Embryonic facial prominence (tissue), 1 donor: ENCODE measurements at regions not wholly inside any gene's neighbourhood (a gene's known extent, or its start where the extent isn't known, plus 50 kb on each side); places are given as distances from the start of the nearest gene placed in this dataset.

Source experiments
- DNase-seq: peaks from one replicate; pipeline ENCODE4 v3.0.0-alpha.2; 2016; ENCODE audit errors: extremely low spot score

GRCh38 chr7:12741951-12742575 is 54.6 kb downstream of the ARL4A start:
- no peak for DNase-seq

- DNase-seq = no peak
These were observed 58.8 kb downstream of the ARL4A start for GRCh38 chr7:12746211-12746610.

DNA sequence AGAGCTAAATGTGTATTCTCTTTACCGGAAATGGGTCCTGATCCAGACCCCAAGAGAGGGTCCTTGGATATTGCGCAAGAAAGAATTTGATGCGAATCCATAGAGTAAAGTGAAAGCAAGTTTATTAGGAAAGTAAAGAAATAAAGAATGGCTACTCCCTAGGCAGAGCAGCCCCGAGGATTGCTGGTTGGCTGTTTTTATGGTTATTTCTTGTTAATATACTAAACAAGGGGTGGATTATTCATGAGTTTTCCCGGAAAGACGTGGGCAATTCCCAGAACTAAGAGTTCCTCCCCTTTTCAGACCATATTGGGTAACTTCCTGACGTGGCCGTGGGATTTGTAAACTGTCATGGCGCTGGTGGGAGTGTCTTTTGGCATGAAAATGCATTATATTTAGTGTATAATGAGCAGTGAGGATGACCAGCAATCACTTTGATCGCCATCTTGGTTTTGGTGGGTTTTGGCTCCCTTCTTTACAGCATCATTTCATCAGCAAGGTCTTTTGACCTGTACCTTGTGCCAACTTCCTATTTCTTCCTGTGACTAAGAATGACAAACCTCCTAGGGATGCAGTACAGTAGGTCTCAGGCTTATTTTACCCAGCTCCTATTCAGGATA is 60.4 kb downstream of the ARL4A start:
- DNase-seq = no peak

- DNase-seq = no peak
These were observed 61.6 kb downstream of the ARL4A start for GRCh38 chr7:12749069-12749468.

GRCh38 chr7:12749746-12750145 is 62.3 kb downstream of the ARL4A start:
- DNase-seq = no peak

GRCh38 chr7:12751764-12752163 is 64.3 kb downstream of the ARL4A start:
- no peak for DNase-seq

GRCh38 chr7:12754179-12754578 is 66.7 kb downstream of the ARL4A start:
- DNase-seq = no peak

GRCh38 chr7:12756821-12757220 is 69.4 kb downstream of the ARL4A start:
- no peak for DNase-seq

- no peak for DNase-seq
These were observed 70.0 kb downstream of the ARL4A start for GRCh38 chr7:12757443-12757842.

GRCh38 chr7:12759151-12759550 is 71.7 kb downstream of the ARL4A start:
- peak; percentile 29 for DNase-seq

DNA sequence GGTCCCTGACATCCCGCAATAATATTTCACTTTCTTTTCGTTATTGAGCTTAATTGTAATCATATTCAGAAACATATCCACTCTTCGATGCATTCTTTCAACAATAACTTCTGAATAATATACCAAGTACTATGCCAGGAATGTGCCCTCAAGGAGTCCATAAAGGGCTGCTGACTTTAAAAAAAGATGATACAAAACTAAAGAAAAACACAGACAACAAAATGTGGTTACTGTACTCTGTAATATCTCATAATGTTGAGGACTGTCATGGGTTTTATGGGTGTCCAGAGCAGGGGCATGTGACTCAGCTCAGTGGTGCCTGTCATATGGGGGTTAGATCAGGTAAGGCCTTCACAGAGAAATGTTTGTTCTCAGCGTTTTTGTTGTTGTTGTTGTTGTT is 73.7 kb downstream of the ARL4A start:
- DNase-seq = no peak

DNA sequence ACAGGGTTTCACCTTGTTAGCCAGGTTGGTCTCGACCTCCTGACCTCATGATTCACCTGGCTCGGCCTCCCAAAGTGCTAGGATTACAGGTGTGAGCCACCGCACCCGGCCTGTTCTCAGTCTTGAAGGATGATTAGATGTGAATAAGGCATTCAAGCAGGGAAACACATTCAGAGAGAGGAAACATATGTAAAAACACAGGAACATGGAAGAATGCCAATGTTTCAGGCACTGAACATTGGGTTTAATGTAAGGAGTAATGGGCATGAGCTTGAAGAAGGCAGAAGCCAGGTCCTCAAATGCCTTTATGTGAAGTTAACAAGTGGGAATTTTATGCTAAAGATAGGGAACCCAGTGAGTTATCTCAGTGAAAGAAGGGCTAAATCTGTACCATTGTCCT is 74.3 kb downstream of the ARL4A start:
- no peak for DNase-seq

GRCh38 chr7:12764458-12764891 is 77.0 kb downstream of the ARL4A start:
- DNase-seq = no peak

- DNase-seq = no peak
These were observed 78.1 kb downstream of the ARL4A start for GRCh38 chr7:12765431-12766100.

DNA sequence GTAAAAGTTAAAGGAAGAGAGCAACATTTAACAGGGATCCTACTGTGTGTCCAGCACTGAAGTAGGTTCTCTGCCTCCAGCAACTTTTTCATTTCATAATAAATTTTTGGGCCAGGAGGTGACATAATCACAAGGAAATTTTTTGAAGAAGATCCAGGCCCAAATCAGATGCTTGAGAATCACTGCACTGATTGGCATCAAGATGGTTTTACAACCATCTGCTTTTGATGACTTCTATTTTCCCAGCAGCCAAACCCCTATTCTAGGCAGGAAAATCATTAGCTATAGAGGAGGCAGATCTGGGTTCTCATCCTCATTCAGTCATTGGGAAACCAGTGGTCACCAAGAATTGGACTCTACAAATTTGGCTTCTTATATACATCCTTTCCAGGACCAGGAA is 79.0 kb downstream of the ARL4A start:
- DNase-seq = no peak

- DNase-seq = no peak
These were observed 81.5 kb downstream of the ARL4A start for GRCh38 chr7:12768948-12769347.

- DNase-seq = peak; percentile 36
These were observed 82.0 kb downstream of the ARL4A start for GRCh38 chr7:12769444-12769843.

- DNase-seq = no peak
These were observed 83.0 kb downstream of the ARL4A start for GRCh38 chr7:12770227-12770975.

- no peak for DNase-seq
These were observed 84.0 kb downstream of the ARL4A start for GRCh38 chr7:12771378-12771877.

DNA sequence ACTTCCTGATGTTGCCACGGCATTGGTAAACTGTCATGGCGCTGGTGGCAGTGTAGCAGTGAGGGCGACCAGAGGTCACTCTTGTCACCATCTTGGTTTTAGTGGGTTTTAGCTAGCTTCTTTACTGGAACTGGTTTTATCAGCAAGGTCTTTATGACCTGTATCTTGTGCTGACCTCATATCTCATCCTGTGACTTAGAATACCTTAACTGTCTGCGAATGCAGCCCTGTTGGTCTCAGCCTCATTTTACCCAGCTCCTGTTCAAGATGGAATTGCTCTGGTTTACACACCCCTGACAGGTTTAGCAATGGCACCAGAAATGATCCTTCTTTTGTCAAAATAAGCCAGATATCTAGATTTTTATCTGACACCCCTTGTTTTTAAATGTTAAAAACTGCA is 85.3 kb downstream of the ARL4A start:
- no peak for DNase-seq

DNA sequence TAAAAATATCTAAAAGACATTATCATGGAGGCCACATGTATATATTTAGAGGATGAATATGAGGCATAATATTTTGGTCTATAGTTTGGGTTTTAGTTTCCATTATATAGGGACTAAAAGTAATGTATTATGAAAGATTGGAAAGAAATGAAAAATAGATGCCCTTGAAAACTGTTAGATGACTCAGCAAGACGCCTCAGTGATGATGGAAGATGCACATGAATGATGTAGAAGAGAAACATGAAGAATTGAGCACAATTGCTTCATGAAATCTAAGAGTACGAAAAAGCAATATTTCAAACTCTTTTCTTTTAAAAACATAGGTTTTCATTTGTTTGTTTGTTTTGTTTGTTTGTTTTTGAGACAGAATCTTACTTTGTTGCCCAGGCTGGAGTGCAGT is 89.8 kb downstream of the ARL4A start:
- no peak for DNase-seq

DNA sequence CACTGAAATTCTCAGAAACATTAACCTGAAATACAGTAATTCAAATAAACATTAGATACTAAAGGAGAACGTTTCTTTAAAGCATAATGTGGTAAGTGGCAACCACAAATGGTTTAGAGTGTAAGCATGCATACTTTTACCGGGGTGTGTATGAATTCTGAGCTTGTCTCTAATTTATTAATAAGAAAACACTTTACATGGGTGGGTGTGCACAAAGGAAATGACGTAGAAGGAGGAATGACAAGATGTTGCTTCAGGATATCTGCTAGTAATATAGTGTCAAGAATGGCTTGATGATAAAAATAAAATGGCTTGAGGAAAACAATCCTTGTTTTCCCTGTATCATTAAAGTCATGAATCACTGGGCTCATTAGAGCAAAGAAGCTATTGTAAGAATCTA is 92.5 kb downstream of the ARL4A start:
- DNase-seq = no peak
